ENCODE measurements at regions not wholly inside any gene's neighbourhood (a gene's known extent, or its start where the extent isn't known, plus 50 kb on each side); places are given as distances from the start of the nearest gene placed in this dataset.
A peak's percentile ranks its signal among the peaks of the same experiment; 100 is the strongest.

DNA sequence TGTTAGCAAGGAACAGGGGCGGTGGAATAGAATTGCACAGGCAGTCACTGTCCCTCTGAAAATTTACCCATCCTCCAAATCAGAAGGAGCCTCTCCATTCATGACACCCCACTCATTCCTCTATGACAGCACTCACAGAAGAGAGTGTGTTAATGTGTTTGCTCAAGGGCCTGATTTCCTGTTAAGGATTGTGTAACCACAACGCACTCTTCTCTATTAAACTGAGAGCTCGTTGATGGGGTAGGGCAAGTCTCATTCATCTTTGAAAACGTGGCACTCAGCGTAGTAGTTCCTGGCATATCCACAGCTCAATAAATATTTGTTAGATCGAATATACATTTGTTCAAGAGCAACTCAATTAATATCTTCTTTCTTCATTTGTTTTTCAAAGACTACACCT lies 106.4 kb downstream of the VAPA start:
- TF ChIP-seq, protein P1, sequence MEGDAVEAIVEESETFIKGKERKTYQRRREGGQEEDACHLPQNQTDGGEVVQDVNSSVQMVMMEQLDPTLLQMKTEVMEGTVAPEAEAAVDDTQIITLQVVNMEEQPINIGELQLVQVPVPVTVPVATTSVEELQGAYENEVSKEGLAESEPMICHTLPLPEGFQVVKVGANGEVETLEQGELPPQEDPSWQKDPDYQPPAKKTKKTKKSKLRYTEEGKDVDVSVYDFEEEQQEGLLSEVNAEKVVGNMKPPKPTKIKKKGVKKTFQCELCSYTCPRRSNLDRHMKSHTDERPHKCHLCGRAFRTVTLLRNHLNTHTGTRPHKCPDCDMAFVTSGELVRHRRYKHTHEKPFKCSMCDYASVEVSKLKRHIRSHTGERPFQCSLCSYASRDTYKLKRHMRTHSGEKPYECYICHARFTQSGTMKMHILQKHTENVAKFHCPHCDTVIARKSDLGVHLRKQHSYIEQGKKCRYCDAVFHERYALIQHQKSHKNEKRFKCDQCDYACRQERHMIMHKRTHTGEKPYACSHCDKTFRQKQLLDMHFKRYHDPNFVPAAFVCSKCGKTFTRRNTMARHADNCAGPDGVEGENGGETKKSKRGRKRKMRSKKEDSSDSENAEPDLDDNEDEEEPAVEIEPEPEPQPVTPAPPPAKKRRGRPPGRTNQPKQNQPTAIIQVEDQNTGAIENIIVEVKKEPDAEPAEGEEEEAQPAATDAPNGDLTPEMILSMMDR (IDR thresholded peaks at IDR 0.05; ENCODE audit: unreplicated experiment) = no peak
- Mint-ChIP-seq H3K4me1 (ENCODE audit: low read depth) (peaks cover 26% of the 10 kb centered on the region), H3K36me3 (ENCODE audit: insufficient read depth) (no peaks in the 10 kb centered on the region), H3K4me3 (ENCODE audit: low read depth) (no peak overlapping the region), H3K27me3 (peaks cover 4% of the 10 kb centered on the region), H3K9me3 (ENCODE audit: low read depth) (peaks cover 7% of the 10 kb centered on the region), H3K27ac (no peak overlapping the region)
- DNase-seq (ENCODE audit: low spot score, unreplicated experiment) = no peak

DNA sequence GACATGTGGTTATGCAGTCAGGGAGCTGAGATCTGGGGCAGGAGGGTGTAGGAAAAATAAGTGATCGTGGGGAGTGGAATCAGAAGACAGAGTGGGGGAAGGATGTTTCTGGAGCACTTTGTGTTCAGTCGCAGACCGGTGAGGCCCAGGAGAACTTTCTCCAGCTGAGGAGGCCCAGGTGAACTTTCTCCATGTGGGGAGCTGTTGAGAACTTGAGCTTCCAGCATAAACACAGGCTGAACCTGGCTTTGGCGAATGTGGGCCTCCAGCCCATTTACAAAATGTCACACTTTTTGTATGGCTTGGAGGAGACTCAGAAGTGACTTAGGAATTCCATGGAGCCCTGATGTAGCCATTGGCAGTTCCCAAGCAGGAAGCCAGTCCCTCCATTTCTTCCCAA lies 108.5 kb downstream of the VAPA start:
- Mint-ChIP-seq H3K36me3 (ENCODE audit: insufficient read depth) (no peaks in the 10 kb centered on the region), H3K9me3 (ENCODE audit: low read depth) (peaks cover 4% of the 10 kb centered on the region), H3K27ac (no peak overlapping the region), H3K4me3 (ENCODE audit: low read depth) (no peak overlapping the region), H3K27me3 (no peaks in the 10 kb centered on the region), H3K4me1 (ENCODE audit: low read depth) (peaks cover 26% of the 10 kb centered on the region)
- DNase-seq (ENCODE audit: low spot score, unreplicated experiment) = no peak
- TF ChIP-seq, protein P1 (IDR thresholded peaks at IDR 0.05; ENCODE audit: unreplicated experiment) = no peak

DNA sequence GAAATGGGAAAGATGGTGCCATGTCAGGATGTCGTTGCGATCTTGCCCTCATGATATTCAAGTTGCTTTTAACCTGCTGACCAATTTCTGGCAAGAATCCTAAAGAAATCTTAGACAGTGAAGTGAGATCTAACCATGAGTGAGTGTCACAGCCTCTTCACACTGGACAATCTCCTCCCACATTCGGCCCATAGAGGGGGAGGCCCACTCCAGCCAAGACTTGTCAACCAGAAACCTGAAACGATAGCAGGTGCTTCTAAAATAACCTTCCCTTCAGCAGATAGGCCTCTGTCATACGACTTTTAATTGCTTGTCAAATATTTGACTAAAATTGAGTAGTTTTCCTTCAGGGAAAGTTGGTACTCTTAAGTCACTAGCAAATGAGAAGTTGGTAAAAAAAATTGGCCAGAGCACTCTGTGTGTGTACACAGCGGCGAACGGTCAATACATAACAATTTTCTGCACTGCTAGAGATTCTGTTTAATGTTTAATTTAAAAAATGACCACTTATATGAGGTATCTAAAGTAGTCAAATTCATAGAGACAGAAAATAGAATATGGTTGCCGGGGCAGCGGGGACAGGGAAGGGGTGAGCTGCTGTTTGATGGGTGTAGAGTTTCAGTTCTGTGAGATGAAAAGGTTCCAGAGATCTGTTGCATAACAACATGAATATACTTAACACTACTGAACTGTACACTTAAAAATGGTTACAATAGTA lies 110.2 kb downstream of the VAPA start:
- no peak overlapping the region for H3K4me3 Mint-ChIP-seq (ENCODE audit: low read depth)

DNA sequence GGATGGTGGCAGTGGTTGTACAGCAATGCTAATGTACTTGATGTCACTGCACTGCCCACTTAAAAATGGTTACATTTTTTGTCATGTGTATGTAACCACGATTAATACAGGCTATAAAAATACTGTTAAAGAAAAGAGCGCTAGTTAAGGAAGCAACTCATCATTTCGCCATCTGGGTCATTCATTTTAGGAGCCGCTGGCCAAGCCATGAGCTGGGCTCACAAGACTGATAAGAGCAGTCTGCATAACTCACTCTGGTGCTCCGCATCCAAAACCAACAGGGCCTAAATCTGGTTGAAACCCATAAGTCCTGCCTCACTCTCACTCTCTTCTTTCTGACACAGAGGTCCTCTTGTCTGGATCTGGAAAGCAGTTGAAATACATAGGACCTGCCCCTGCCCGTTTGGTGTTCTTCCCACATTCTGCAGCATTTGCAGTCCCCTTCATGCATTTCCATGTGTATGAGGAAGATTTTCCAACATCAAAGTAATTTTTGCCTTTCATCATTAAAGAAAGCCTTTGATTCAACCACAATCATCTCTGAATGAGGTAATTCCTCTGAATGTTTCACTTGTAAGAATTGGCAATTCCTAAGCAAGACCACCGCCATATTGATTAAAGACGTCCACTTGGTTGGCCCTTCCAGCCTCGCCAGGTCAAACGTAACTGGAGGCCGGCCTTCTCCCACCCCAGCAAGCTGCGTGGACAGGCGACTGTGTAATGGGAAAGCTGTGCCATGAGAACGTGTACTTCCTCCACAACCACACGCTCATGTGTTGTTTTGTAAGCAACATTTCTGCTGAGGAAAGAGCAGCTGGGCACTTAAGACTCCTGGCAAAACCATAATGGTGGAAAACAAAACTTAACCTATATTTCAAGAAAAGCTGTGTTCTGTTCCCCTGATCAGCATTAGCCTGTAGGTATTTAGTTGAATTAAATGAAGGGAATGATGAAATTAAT lies 112.2 kb downstream of the VAPA start:
- no peak for DNase-seq (ENCODE audit: low spot score, unreplicated experiment)
- H3K27me3 Mint-ChIP-seq = peaks cover 24% of the 10 kb centered on the region
- no peak overlapping the region for H3K27ac Mint-ChIP-seq
- no peaks in the 10 kb centered on the region for H3K36me3 Mint-ChIP-seq (ENCODE audit: insufficient read depth)
- no peak overlapping the region for H3K4me3 Mint-ChIP-seq (ENCODE audit: low read depth)
- H3K4me1 Mint-ChIP-seq (ENCODE audit: low read depth) = peaks cover 18% of the 10 kb centered on the region
- H3K9me3 Mint-ChIP-seq (ENCODE audit: low read depth) = peaks cover 4% of the 10 kb centered on the region
- TF ChIP-seq, protein P1 (IDR thresholded peaks at IDR 0.05; ENCODE audit: unreplicated experiment) = no peak

More for the DNA sequence above, 110.2 kb downstream of the VAPA start:
- Mint-ChIP-seq H3K4me1 (ENCODE audit: low read depth) (peaks cover 24% of the 10 kb centered on the region), H3K27ac (peak overlapping the region; percentile 42), H3K9me3 (ENCODE audit: low read depth) (peaks cover 4% of the 10 kb centered on the region), H3K36me3 (ENCODE audit: insufficient read depth) (no peaks in the 10 kb centered on the region), H3K27me3 (peaks cover 10% of the 10 kb centered on the region)
- DNase-seq (ENCODE audit: low spot score, unreplicated experiment) = no peak
- TF ChIP-seq, protein P1 (IDR thresholded peaks at IDR 0.05; ENCODE audit: unreplicated experiment) = no peak

DNA sequence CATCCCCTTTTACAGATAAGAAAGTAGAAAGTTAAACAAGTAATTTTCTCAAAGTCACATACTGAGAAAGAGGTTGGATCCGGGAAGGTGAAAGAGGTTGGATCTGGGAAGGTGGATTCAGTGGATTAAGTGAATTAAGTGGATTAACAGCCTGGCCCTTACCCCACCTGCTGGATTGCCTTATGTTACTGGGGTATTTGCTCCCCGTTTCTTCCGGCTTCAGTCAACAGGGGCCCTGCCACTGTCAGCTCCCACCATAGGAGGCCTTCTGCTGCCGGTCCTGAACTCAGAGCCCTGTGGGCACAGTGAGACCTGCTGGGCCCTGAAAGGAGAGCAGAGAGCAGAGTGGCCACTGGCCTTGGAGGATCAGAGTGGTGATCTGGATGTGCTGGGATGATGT lies 113.2 kb downstream of the VAPA start:
- peaks cover 26% of the 10 kb centered on the region for H3K27me3 Mint-ChIP-seq
- TF ChIP-seq, protein P1 (IDR thresholded peaks at IDR 0.05; ENCODE audit: unreplicated experiment) = no peak
- no peaks in the 10 kb centered on the region for H3K36me3 Mint-ChIP-seq (ENCODE audit: insufficient read depth)
- no peak overlapping the region for H3K27ac Mint-ChIP-seq
- no peak overlapping the region for H3K4me3 Mint-ChIP-seq (ENCODE audit: low read depth)
- no peak for DNase-seq (ENCODE audit: low spot score, unreplicated experiment)
- H3K9me3 Mint-ChIP-seq (ENCODE audit: low read depth) = peaks cover 4% of the 10 kb centered on the region
- peaks cover 18% of the 10 kb centered on the region for H3K4me1 Mint-ChIP-seq (ENCODE audit: low read depth)

Measured in progenitor cell of endocrine pancreas (in vitro differentiated cells).